ENCODE measurements at regions not wholly inside any gene's neighbourhood (a gene's known extent, or its start where the extent isn't known, plus 50 kb on each side); places are given as distances from the start of the nearest gene placed in this dataset.

GRCh38 chr14:84195514-84195913, 1334.4 kb upstream of the FLRT2 start:
- Histone ChIP-seq H3K9me3 (replicated peaks in 1 of 3) (no peaks in the 10 kb centered on the region), H3K4me3 (no peak overlapping the region), H3K27me3 (no peaks in the 10 kb centered on the region), H3K4me1 (replicated peaks in 1 of 2) (no peaks in the 10 kb centered on the region), H3K36me3 (replicated peaks in 1 of 2) (no peaks in the 10 kb centered on the region), H3K27ac (no peak overlapping the region)
- TF ChIP-seq POLR2A (IDR thresholded peaks at IDR 0.05) = no peak
- no peak for TF ChIP-seq CTCF (IDR thresholded peaks at IDR 0.05)
- no peak for DNase-seq
- intact Hi-C loops (cut with DNase I) = no loop called here

GRCh38 chr14:84197704-84198103, 1332.2 kb upstream of the FLRT2 start:
- Histone ChIP-seq H3K4me3 (no peak overlapping the region), H3K9me3 (replicated peaks in 1 of 3) (no peaks in the 10 kb centered on the region), H3K27me3 (no peaks in the 10 kb centered on the region), H3K4me1 (replicated peaks in 1 of 2) (no peaks in the 10 kb centered on the region), H3K27ac (no peak overlapping the region), H3K36me3 (replicated peaks in 1 of 2) (no peaks in the 10 kb centered on the region)
- DNase-seq = no peak
- intact Hi-C loops (cut with DNase I) = no loop called here
- WGBS, 4 donors = 63 to 78% (median 65%) methylated on average over 1 of the region's 1 CpG
- no peak for TF ChIP-seq CTCF (IDR thresholded peaks at IDR 0.05)
- TF ChIP-seq POLR2A (IDR thresholded peaks at IDR 0.05) = no peak

- TF ChIP-seq CTCF (IDR thresholded peaks at IDR 0.05) = no peak
- no peak for TF ChIP-seq POLR2A (IDR thresholded peaks at IDR 0.05)
- H3K27me3 ChIP-seq = no peaks in the 10 kb centered on the region
- H3K4me3 ChIP-seq = no peak overlapping the region
- intact Hi-C loops (cut with DNase I) = no loop called here
- no peaks in the 10 kb centered on the region for H3K4me1 ChIP-seq (replicated peaks in 1 of 2)
- DNase-seq = no peak
- no peaks in the 10 kb centered on the region for H3K36me3 ChIP-seq (replicated peaks in 1 of 2)
- H3K27ac ChIP-seq = no peak overlapping the region
- 65 to 77% (median 72%) methylated on average over 2 of the region's 2 CpGs for WGBS, 4 donors
- H3K9me3 ChIP-seq (replicated peaks in 1 of 3) = no peaks in the 10 kb centered on the region
Measured at GRCh38 chr14:84202486-84202885, 1327.5 kb upstream of the FLRT2 start.

- Histone ChIP-seq H3K4me3 (no peak overlapping the region), H3K4me1 (replicated peaks in 1 of 2) (no peaks in the 10 kb centered on the region), H3K36me3 (replicated peaks in 1 of 2) (no peaks in the 10 kb centered on the region), H3K27me3 (no peaks in the 10 kb centered on the region), H3K9me3 (replicated peaks in 1 of 3) (no peaks in the 10 kb centered on the region), H3K27ac (no peak overlapping the region)
- intact Hi-C loops (cut with DNase I) = no loop called here
- no peak for TF ChIP-seq CTCF (IDR thresholded peaks at IDR 0.05)
- no peak for TF ChIP-seq POLR2A (IDR thresholded peaks at IDR 0.05)
- DNase-seq = no peak
Measured at GRCh38 chr14:84203896-84204295, 1326.0 kb upstream of the FLRT2 start.
